DMS114 treated with DMSO at 0.1 percent for 48 hours (cell line): ENCODE measurements at regions not wholly inside any gene's neighbourhood (a gene's known extent, or its start where the extent isn't known, plus 50 kb on each side); places are given as distances from the start of the nearest gene placed in this dataset.
"Not testable (repeated sequence)": the region's sequence is repeated elsewhere in the genome, so short reads cannot be mapped to it uniquely, and the experiment has no call there.

ENCODE experiments used
- DNase-seq: peaks from one replicate; lab custom pipeline; 2025; ENCODE audit not compliant: unreplicated experiment; lab: John Stamatoyannopoulos, UW

- no peak for DNase-seq
Measured at GRCh38 chr15:66993874-66994696, 71.3 kb upstream of the SMAD3 start.

- DNase-seq: no peak
Measured at GRCh38 chr15:66994927-66995656, 70.3 kb upstream of the SMAD3 start.

GRCh38 chr15:66996094-66996493 is 69.3 kb upstream of the SMAD3 start:
- DNase-seq: no peak

- DNase-seq: no peak
Measured at GRCh38 chr15:66997212-66997611, 68.2 kb upstream of the SMAD3 start.

GRCh38 chr15:66998234-66998633 is 67.2 kb upstream of the SMAD3 start:
- not testable (repeated sequence) for DNase-seq

- DNase-seq: no peak
Measured at GRCh38 chr15:66999046-66999968, 66.1 kb upstream of the SMAD3 start.

GRCh38 chr15:67000896-67001295 is 64.5 kb upstream of the SMAD3 start:
- no peak for DNase-seq

- no peak for DNase-seq
Measured at GRCh38 chr15:67002368-67002767, 63.0 kb upstream of the SMAD3 start.

- DNase-seq: no peak
Measured at GRCh38 chr15:67003586-67003985, 61.8 kb upstream of the SMAD3 start.

GRCh38 chr15:67004142-67004541 is 61.3 kb upstream of the SMAD3 start:
- no peak for DNase-seq

- DNase-seq: no peak
Measured at GRCh38 chr15:67005294-67005996, 60.0 kb upstream of the SMAD3 start.

GRCh38 chr15:67006083-67007065 is 59.0 kb upstream of the SMAD3 start:
- no peak for DNase-seq

GRCh38 chr15:67009576-67010569 is 55.5 kb upstream of the SMAD3 start:
- DNase-seq: no peak

GRCh38 chr15:67010898-67011616 is 54.3 kb upstream of the SMAD3 start:
- no peak for DNase-seq

GRCh38 chr15:67011617-67012005 is 53.8 kb upstream of the SMAD3 start:
- DNase-seq: no peak

GRCh38 chr15:67013696-67014095 is 51.7 kb upstream of the SMAD3 start:
- no peak for DNase-seq
